GM12878 (cell line): ENCODE measurements at regions not wholly inside any gene's neighbourhood (a gene's known extent, or its start where the extent isn't known, plus 50 kb on each side); places are given as distances from the start of the nearest gene placed in this dataset.

Experiments
- ATAC-seq: fragments of 200-7000 bp; cut with Tn5 transposase; 3 replicates; pipeline ENCODE4 v1.9.1; 2020; ENCODE audit warnings: mild to moderate bottlenecking, moderate library complexity
- BruUV-seq: library from RNA; stranded (reverse); fragments of 400-500 nt; replicated peaks from 2 replicates; lab custom pipeline; 2021; lab: Mats Ljungman, UMichigan
- CTCF ChIA-PET: fragments of 300-600 bp; sonication (Branson Sonifier 250); formaldehyde crosslinking; extraction: SDS; loops from one replicate; lab custom pipeline; 2021; ENCODE audit warnings: inconsistent platforms; lab: Yijun Ruan, JAX
- POLR2A ChIA-PET: fragments of 350-600 bp; formaldehyde crosslinking; extraction: SDS; loops from one replicate; lab custom pipeline; 2021; ENCODE audit warnings: inconsistent platforms; lab: Charles Lee
- RAD21 ChIA-PET: fragments of 300-600 bp; sonication (Branson Sonifier 250); formaldehyde crosslinking; loops from one replicate; lab custom pipeline; 2023; ENCODE audit warnings: antibody characterized with exemption; ENCODE audit not compliant: unreplicated experiment; lab: Charles Lee
- SMC1A ChIA-PET: fragments of 300-600 bp; sonication (Branson Sonifier 250); formaldehyde crosslinking; loops from one replicate; lab custom pipeline; 2023; ENCODE audit not compliant: unreplicated experiment, uncharacterized antibody; lab: Charles Lee
- DNase-seq: peaks from one replicate; pipeline ENCODE4 v3.0.0-alpha.2; 2011; ENCODE audit warnings: low read depth, low spot score
- FAIRE-seq: peaks from 3 replicates; lab custom pipeline; 2011; peaks lifted over from hg19 to GRCh38; lab: Jason Lieb, UNC
- H2AFZ ChIP-seq: 2 replicates; pipeline ENCODE4 v1.6.0; 2011; ENCODE audit warnings: low read depth, low read length, control low read depth; ENCODE audit not compliant: control insufficient read depth
- H3K27ac ChIP-seq: 2 replicates; pipeline ENCODE4 v1.5.1; 2011; ENCODE audit warnings: control low read depth; ENCODE audit not compliant: control insufficient read depth, insufficient read depth
- H3K27me3 ChIP-seq, 2 experiments: replicated peaks in 1 of 2; 2 replicates each; pipeline versions ENCODE4 v1.6.0 to v1.6.1; 2011; ENCODE audit warnings: low read length in 1 of 2; ENCODE audit not compliant: control insufficient read depth in 2 of 2, insufficient read depth in 2 of 2
- H3K36me3 ChIP-seq, 2 experiments: 2 replicates each; pipeline ENCODE4 v1.5.1; 2011; ENCODE audit warnings: low read length in 1 of 2; ENCODE audit not compliant: control insufficient read depth in 2 of 2, insufficient read depth in 2 of 2
- H3K4me1 ChIP-seq: 2 replicates; pipeline ENCODE4 v1.6.1; 2011; ENCODE audit warnings: mild to moderate bottlenecking, low read length, moderate library complexity, mixed read lengths; ENCODE audit not compliant: control insufficient read depth, insufficient read depth
- H3K4me2 ChIP-seq: 2 replicates; pipeline ENCODE4 v1.6.0; 2011; ENCODE audit warnings: control low read depth; ENCODE audit not compliant: control insufficient read depth, insufficient read depth
- H3K4me3 ChIP-seq: fragments of 200-600 bp; sonication (generic); 2 replicates; pipeline ENCODE4 v1.5.1; 2016
- H3K79me2 ChIP-seq: 2 replicates; pipeline ENCODE4 v1.6.0; 2011; ENCODE audit warnings: low read length; ENCODE audit not compliant: control insufficient read depth, insufficient read depth
- H3K9ac ChIP-seq: 2 replicates; pipeline ENCODE4 v1.8.0; 2011; ENCODE audit warnings: low read length, control low read depth, mixed read lengths; ENCODE audit not compliant: control insufficient read depth, insufficient read depth
- H3K9me3 ChIP-seq: replicated peaks from 3 replicates; pipeline ENCODE4 v1.5.1; 2011; ENCODE audit warnings: mild to moderate bottlenecking, low read length; ENCODE audit not compliant: control insufficient read depth, insufficient read depth
- H4K20me1 ChIP-seq: 2 replicates; pipeline ENCODE4 v1.6.0; 2011; ENCODE audit not compliant: control insufficient read depth, insufficient read depth
- BCL11A ChIP-seq: IDR thresholded peaks from 2 replicates; pipeline ENCODE4 v1.6.1; 2011; ENCODE audit warnings: low read depth, low read length
- BMI1 ChIP-seq: fragments of 450-650 bp; IDR thresholded peaks from 2 replicates; pipeline ENCODE4 v1.6.1; 2016; ENCODE audit warnings: mild to moderate bottlenecking, moderate library complexity, borderline replicate concordance
- CBX5 ChIP-seq: sonication (generic); IDR thresholded peaks from 2 replicates; pipeline ENCODE4 v1.6.1; 2016; ENCODE audit warnings: low read depth, moderate library complexity, mild to moderate bottlenecking, inconsistent platforms
- CEBPB ChIP-seq, 2 experiments: fragments of 150-350 bp in 1 of 2; IDR thresholded peaks; 2 replicates each; pipeline ENCODE4 v1.6.1; 2012 to 2014; ENCODE audit warnings: low read depth in 2 of 2, low read length in 2 of 2, borderline replicate concordance in 1 of 2, inconsistent platforms in 1 of 2
- EED ChIP-seq: sonication (generic); IDR thresholded peaks from 2 replicates; pipeline ENCODE4 v1.6.1; 2016; ENCODE audit warnings: antibody characterized with exemption, low read depth
- ESRRA ChIP-seq: IDR thresholded peaks from 2 replicates; pipeline ENCODE4 v1.6.1; 2012; ENCODE audit warnings: mild to moderate bottlenecking, low read length, improper control_type of control experiment
- FOXM1 ChIP-seq: IDR thresholded peaks from 2 replicates; pipeline ENCODE4 v1.6.1; 2012; ENCODE audit warnings: low read depth, mild to moderate bottlenecking, inconsistent platforms, low read length, moderate library complexity
- HSF1 ChIP-seq: fragments of 150-350 bp; IDR thresholded peaks from 2 replicates; pipeline ENCODE4 v1.6.1; 2014; ENCODE audit warnings: mild to moderate bottlenecking, low read depth, low read length
- IKZF2 ChIP-seq, 2 experiments: fragments of 450-650 bp; IDR thresholded peaks; 2 replicates each; pipeline ENCODE4 v1.6.1; 2017; ENCODE audit warnings: mild to moderate bottlenecking in 2 of 2, moderate library complexity in 2 of 2
- LARP7 ChIP-seq: fragments of 450-650 bp; IDR thresholded peaks from 2 replicates; pipeline ENCODE4 v1.6.1; 2017; ENCODE audit warnings: mild to moderate bottlenecking
- NFYB ChIP-seq: IDR thresholded peaks from 2 replicates; pipeline ENCODE4 v1.6.1; 2011; ENCODE audit warnings: low read depth, mild to moderate bottlenecking, low read length, improper control_type of control experiment, moderate library complexity; ENCODE audit not compliant: insufficient read depth
- NR2C1 ChIP-seq: fragments of 450-650 bp; IDR thresholded peaks from 2 replicates; pipeline ENCODE4 v1.6.1; 2017; ENCODE audit warnings: antibody characterized with exemption, mild to moderate bottlenecking, moderate library complexity
- RAD51 ChIP-seq: fragments of 450-650 bp; IDR thresholded peaks from 2 replicates; pipeline ENCODE4 v1.6.1; 2016; ENCODE audit warnings: moderate library complexity, mild to moderate bottlenecking, inconsistent platforms
- RBBP5 ChIP-seq: fragments of 200-600 bp; sonication (generic); conservative IDR thresholded peaks from 2 replicates; pipeline ENCODE4 v1.6.1; 2016
- ZSCAN29 ChIP-seq: fragments of 450-650 bp; IDR thresholded peaks from 2 replicates; pipeline ENCODE4 v1.6.1; 2017; ENCODE audit warnings: mild to moderate bottlenecking, moderate library complexity
- WGBS: methylation state at CpG from one replicate; pipeline ENCODE4 v1.1.6; 2016; ENCODE audit warnings: low lambda C conversion rate; ENCODE audit not compliant: insufficient replicate concordance, insufficient coverage; ENCODE audit errors: missing lambda C conversion rate; 5-methylcytosine and 5-hydroxymethylcytosine counted together
- in situ Hi-C: fragments of 300-500 bp; cut with MboI; formaldehyde crosslinking; loops from 9 replicates; pipeline ENCODE4 v1.14.3; 2018; ENCODE audit warnings: mixed read lengths
- intact Hi-C: fragments of 100-400 bp; cut with micrococcal nuclease; formaldehyde crosslinking; loops from one replicate; pipeline ENCODE4 v1.14.2; 2022; ENCODE audit not compliant: unreplicated experiment
- TF ChIP-seq, protein P1 (sequence below): IDR thresholded peaks from 2 replicates; pipeline ENCODE4 v1.6.1; 2012; ENCODE audit warnings: mild to moderate bottlenecking, low read depth, low read length

DNA sequence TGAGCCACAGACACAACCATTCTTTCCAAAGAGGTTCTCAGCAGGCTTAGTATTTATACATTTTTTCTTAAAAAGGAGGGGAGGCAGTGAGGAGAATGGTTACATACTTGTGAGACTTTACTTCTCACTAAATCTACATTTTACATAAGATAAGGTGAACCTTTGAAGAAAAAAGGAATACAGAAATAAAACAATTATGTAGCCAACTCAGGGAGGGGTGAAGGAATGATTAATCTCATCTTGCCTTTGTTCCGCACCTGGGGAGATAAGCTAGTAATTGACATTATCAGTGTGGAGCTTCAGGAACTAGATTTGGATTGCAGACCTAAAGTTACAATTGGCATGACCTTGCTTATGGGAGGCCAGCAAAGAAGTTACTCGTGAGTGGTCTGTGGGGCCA is 221.8 kb upstream of the GGTLC1 start:
- H3K4me1 ChIP-seq = no peaks in the 10 kb centered on the region
- in situ Hi-C loops (no loop called here), intact Hi-C loops (no loop called here)
- no TSS peak for BruUV-seq
- H3K27ac ChIP-seq = no peak overlapping the region
- ATAC-seq (no peak), DNase-seq (no peak), FAIRE-seq (no peak)
- no peak overlapping the region for H3K9ac ChIP-seq
- H3K9me3 ChIP-seq = no peaks in the 10 kb centered on the region
- POLR2A ChIA-PET = no interaction called here
- RAD21 ChIA-PET = no interaction called here
- WGBS = 50% methylated on average over 2 of the region's 2 CpGs
- no peak overlapping the region for H2AFZ ChIP-seq
- H3K4me3 ChIP-seq = no peak overlapping the region
- no peaks in the 10 kb centered on the region for H4K20me1 ChIP-seq
- no peaks in the 10 kb centered on the region for H3K79me2 ChIP-seq
- H3K4me2 ChIP-seq = no peak overlapping the region
- CTCF ChIA-PET = no interaction called here
- no peaks in the 10 kb centered on the region for H3K36me3 ChIP-seq
- H3K27me3 ChIP-seq = peaks cover 2 to 7% of the 10 kb centered on the region in 2 experiments; a peak in 2 of 4 replicates
- TF ChIP-seq BMI1 (no peak), EED (no peak), CBX5 (no peak), ZSCAN29 (no peak), IKZF2 (IDR thresholded peaks at IDR 0.05) (no peak), FOXM1 (no peak), CEBPB (IDR thresholded peaks at IDR 0.05; ENCODE audit: borderline replicate concordance in 1 of 2, low read depth in 2 of 2, low read length in 2 of 2) (no peak), LARP7 (no peak), RBBP5 (no peak), NR2C1 (no peak), HSF1 (no peak), ESRRA (no peak), RAD51 (no peak), NFYB (no peak), BCL11A (no peak)
- TF ChIP-seq, protein P1, sequence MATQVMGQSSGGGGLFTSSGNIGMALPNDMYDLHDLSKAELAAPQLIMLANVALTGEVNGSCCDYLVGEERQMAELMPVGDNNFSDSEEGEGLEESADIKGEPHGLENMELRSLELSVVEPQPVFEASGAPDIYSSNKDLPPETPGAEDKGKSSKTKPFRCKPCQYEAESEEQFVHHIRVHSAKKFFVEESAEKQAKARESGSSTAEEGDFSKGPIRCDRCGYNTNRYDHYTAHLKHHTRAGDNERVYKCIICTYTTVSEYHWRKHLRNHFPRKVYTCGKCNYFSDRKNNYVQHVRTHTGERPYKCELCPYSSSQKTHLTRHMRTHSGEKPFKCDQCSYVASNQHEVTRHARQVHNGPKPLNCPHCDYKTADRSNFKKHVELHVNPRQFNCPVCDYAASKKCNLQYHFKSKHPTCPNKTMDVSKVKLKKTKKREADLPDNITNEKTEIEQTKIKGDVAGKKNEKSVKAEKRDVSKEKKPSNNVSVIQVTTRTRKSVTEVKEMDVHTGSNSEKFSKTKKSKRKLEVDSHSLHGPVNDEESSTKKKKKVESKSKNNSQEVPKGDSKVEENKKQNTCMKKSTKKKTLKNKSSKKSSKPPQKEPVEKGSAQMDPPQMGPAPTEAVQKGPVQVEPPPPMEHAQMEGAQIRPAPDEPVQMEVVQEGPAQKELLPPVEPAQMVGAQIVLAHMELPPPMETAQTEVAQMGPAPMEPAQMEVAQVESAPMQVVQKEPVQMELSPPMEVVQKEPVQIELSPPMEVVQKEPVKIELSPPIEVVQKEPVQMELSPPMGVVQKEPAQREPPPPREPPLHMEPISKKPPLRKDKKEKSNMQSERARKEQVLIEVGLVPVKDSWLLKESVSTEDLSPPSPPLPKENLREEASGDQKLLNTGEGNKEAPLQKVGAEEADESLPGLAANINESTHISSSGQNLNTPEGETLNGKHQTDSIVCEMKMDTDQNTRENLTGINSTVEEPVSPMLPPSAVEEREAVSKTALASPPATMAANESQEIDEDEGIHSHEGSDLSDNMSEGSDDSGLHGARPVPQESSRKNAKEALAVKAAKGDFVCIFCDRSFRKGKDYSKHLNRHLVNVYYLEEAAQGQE = no peak
- SMC1A ChIA-PET = no interaction called here
